CD1c-positive myeloid dendritic cell (primary cell): ENCODE measurements at regions not wholly inside any gene's neighbourhood (a gene's known extent, or its start where the extent isn't known, plus 50 kb on each side); places are given as distances from the start of the nearest gene placed in this dataset.
"Not testable (repeated sequence)": the region's sequence is repeated elsewhere in the genome, so short reads cannot be mapped to it uniquely, and the experiment has no call there.

Source experiments
- DNase-seq: peaks from one replicate; pipeline ENCODE4 v3.0.0-alpha.2; 2016; ENCODE audit errors: extremely low spot score

DNA sequence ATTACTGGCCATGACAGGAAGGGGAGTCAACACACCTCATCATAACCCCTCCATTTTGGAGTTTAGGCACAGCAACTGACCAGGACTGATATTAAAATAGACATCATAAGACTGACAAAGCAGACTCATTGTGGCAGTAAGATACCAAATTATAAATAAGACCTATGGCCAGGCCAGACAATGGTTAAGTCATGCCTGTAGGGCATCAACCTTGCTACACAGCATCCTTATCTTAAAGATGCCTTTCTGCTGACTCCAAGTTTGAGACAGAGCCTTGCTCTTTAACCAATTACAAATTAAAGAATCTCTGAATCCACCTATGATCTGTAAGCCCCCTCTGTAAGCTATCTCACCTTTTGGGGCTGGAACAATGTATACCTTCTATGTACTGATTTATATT lies 65.5 kb downstream of the VCX2 start:
- no peak for DNase-seq

DNA sequence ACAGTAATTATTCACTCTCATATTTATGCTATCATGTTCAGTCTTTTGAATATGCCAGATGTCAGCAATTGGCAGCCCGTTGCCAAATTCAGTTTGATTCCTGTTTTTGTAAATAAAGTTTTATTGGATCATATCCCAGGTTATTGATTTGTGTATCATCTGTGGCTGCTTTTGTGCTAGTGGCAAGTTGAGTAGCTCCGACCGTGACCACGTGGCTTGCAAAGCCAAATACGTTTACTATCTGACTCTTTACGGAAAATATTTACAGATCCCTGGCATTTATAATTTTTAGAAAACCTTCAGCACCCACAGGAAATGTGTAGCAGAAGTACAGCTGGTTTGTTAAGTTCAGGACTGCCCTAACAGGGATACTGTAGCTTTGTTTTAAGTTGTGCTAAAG lies 67.4 kb downstream of the VCX2 start:
- DNase-seq, result no peak

DNA sequence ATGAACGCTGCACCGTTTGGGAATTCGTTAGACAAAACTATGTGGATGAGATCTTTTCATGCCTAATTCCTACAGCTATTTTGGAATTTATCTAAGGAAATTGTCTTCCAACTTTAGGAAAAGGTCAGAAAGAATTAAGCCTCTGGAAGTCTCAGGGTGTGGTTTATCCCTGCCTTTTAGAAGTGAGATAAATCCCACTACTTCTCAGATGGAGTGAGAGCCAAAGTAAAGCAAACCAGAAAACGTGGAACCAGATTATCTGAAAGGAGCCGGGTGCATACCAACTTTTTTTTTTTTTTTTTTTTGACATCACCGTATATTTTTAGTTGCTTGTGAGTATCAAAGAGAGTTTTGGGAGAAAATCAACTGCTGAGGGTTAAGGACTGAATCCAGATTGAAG lies 79.6 kb downstream of the VCX2 start:
- no peak for DNase-seq

DNA sequence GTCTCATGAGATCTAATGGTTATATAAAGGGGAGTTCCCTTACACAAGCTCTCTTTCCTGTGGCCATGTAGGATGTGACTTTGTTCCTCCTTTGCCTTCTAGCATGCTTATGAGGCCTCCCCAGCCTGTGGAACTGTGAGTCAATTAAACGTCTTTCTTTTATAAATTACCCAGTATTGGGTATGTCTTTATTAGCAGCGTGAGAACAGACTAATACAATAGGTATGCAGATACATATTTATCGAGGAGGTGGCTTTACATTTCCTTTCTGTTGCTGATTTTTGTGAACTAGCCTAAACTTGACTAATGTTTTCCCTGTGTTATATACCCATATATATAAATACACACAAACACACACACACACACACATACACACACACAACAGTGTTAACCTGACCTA lies 80.2 kb downstream of the VCX2 start:
- DNase-seq, result no peak

DNA sequence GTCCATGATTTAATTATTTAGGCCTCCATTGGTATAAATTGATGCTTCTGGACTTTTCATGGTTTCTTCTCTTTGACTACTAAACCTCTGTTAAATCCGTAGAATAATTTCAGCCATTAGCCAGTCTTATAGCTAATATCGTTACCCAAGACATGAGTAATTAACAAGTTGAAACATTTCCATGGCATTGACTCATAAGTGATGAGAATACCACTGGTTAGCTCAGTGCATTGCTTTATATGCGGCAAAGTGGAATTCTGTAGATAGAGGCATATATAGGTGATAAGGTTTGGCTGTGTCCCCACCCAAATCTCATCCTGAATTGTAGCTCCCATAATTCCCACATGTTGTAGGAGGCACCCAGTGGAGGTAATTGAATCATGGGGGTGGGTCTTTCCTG lies 80.6 kb downstream of the VCX2 start:
- no peak for DNase-seq

DNA sequence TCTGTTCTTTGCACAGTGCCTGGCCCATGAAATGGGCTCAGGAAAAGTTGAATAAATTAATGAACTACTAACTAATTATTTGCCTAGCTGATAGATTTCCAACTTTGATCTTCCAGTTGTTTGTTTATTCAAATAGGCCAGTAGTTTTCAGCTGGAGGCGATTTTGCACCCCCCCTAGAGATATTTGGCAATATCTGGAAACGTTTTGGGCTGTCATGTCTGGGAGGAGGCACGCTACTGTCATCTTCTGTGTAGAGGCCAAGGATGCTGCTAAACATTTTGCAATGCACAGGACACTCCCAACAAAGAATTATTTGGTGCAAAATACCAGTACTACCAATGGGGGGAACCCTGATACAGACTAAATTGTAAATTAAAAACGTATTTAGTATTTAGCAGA lies 81.9 kb downstream of the VCX2 start:
- no peak for DNase-seq

DNA sequence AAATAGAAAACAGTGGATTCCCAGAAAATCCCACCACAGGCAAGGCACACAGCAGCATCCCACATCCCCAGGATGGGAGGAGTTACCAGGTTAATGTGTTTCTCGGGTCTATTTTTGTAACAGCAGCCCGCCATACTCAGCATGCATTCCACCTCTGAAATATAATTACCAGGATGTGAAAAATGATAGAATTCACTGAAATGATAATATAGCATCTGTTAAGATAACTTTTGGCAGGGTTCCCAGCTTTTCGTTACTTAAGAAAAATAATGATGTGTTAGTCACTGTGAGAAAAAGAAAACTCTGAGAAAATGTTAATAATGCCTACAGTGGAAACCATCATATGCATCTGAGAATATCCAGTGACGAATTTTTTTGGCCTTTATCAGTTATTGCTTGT lies 87.1 kb downstream of the VCX2 start:
- no peak for DNase-seq

DNA sequence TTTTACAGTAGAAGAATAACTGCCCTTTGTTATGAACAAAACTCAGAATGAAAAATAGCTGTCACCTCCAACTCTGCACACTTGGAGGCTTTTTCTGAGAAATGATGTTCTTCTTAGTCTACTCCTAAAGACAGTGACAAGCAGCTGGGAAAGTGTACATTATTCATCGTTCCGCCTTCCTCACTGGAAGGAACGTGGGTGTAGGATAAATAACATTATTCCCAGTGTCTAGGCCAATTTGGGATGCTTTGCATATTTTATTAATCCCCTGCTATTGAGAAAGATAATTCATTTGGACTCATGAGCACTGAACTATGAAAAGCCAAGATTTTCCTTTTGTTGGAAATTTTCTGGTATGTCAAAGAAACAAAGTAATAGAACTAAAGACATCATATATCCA lies 87.8 kb downstream of the VCX2 start:
- no peak for DNase-seq

DNA sequence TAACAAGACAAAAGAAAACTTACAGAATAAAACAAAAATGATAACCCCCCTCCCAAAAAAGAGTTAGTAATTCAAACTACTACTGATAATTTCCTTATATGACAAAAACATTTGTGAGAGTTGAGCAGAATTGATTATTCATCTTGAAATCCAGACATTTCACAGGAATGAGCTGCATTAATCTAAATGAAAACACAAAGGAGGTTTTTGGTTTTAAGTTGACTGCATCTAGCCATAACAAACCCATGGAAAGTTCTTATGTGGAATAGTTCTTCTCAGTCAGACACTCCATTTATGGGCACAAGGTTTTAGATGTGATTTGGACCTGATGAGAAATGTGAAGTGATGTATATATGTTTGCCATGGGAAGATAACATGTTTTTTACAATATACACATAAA lies 95.4 kb downstream of the VCX2 start:
- DNase-seq, result no peak

DNA sequence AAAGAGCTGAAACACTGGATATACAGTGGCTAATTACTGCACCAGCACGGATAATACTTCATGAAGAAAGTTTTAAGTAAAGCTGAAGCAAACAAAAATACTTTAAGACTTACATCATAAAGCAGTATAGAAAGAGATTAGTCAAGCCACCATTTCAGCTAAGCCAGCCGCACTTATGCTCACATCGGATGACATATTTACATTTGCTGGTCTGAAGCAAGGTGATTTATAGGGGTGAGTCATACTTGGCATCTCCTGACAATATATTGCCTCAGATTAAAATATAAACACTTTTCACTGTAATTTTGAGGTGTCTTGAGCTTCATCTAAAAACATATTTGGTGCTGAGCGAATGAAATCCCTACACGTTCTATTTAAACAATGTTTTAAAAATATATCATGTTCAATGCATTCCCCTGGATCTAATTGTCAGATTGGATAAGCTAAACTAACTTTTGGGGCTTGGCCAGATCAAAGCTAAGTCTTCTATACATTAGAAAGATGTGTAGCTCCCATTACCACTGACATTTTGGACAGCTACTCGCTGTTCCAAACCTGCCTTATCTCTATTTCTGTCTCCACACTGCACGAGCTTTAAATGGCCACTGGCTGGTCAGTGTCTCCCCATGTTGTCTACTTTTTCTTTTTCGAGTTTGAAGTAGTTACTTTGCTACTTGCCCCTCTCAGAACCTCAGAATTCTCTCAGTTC lies 103.2 kb downstream of the VCX2 start:
- no peak for DNase-seq

DNA sequence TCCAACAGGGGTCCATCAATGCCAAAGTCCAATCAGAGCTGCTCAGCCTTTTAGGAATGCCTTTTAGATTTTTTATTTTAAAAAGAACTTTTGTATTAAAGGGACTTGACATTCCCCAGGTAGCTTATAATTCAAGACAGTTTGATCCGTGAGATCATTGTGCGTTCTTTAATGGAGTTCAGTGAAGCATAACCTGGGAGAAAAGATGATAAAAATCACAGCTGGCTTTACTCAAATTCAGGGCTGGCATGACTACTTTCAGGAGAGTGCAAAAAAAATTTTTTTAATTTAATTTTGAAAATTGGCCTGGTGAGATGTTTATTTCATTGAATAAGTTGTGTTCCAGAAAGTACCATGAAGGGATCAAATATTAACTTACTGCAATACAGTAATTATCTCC lies 118.2 kb downstream of the VCX2 start:
- DNase-seq, result no peak

DNA sequence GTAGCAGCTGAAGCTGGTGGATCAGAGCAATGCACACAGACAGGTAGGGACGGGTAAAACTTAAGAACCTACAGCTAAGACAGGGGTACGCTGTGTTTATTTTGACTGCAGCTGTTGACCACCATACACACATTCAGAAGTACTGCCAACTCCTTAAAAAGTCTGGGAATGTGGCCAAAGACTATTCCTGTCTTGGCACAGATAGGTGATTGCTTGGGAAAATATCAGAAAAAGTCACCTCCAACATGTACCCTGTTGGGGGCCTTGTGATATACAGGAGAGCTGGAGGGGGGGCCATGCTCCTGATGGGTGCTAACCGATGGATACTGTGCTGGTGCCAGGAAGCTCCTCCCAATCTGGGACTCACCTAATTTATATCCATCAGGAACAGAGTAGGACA lies 121.2 kb downstream of the VCX2 start:
- DNase-seq, result no peak

DNA sequence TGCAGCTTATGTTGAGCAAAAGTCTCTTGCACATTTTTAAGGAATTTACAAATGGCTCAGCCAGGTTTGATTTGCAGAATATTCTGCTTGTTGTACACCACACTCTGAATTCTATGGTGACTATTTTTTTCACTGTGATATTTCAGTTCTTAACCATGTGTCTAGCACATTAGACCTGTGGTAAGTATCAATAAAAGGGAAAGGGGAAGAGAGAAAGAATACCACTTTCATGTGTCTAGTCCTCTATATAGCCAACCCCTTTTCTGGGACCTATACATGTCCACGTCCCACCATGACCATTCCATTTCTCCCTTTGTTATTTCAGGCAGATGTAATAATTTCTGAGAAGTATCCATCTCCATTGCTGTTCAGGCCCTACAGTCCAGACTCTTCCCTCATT lies 121.3 kb upstream of the PNPLA4 start:
- no peak for DNase-seq

DNA sequence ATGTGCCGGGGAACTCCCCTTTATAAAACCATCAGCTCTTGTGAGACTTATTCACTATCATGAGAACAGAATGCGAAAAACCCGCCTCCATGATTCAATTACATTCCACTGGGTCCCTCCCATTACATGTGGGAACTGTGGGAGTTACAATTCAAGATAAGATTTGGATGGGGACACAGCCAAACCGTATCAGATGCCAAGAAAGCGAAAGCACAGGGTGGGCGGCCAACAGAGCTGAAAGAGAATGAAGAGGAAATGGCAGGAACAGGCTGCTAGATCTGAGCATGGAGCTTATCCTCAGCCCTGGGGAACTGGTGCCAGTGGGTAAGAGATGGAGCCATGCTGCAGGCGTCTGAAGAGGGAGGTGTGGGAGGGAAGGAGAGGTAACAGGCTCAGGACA lies 117.7 kb upstream of the PNPLA4 start:
- no peak for DNase-seq

DNA sequence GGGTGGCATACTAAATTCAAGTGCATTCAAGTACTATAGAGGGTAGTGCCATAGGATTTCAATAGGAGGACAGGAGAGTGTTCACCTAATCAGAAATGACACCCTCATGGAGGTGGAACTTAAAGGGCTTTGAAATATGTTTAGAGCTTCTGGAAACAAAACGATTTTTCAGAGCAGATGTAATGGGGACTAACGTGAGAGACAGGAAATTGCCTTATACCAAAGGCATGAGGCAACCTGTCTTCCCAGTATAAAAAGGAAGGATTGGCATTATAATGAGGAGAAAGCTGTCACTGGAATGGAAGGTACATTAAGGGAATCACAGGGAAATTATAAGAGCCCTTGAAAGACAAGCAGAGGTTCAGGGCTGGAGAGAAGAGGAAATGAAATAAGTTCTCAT lies 116.3 kb upstream of the PNPLA4 start:
- DNase-seq, result no peak

DNA sequence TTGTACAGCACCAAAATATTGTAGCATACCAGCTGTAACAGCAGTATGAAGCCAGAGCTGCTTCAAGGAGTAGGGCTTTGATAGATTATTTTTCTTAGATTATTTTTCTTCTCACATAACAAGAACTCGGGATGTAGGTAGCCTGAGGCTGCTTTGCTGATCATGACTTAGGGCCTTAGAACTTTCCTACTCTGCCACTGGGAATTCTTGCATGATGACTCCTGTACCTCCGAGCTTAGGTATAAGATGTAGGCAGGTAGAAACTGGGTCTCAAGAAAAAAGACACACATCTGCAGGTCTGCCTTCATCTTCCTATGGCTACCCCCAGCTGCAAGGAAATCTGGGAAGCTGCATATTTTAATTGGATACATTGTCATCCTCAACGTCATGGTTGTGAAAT lies 115.9 kb upstream of the PNPLA4 start:
- no peak for DNase-seq

DNA sequence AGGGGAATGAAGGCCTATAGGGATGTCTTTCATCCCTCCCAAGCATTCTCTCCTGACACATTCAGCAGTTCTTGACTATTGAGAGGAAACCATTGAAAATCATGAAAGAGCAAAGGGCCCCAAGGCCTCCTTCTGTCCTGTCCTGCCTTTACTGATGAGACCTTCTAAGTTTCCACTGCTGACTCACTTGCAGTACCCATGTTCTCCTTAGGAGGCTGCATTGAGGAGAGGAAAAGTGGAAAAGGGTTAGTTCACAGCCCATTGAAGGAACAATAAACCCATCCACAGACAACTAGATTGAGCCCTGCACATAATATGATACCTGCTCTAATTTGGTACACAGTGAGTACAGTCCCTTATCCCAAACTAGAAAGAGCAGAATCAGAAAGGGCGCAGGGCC lies 115.1 kb upstream of the PNPLA4 start:
- DNase-seq, result no peak

DNA sequence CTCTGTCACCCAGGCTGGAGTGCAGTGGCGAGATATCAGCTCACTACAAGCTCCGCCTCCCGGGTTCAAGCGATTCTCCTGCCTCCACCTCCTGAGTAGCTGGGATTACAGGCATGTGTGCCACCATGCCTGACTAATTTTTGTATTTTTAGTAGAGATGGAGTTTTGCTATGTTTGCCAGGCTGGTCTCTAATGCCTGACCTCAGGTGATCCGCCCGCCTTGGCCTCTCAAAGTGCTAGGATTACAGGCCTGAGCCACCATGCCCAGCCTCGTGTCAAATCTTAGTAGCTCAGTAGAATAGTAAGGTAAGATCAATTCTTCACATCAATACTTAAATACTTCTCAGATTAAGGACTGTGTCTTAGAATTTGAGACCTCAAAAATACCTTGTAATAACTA lies 112.5 kb upstream of the PNPLA4 start:
- DNase-seq, result not testable (repeated sequence)

DNA sequence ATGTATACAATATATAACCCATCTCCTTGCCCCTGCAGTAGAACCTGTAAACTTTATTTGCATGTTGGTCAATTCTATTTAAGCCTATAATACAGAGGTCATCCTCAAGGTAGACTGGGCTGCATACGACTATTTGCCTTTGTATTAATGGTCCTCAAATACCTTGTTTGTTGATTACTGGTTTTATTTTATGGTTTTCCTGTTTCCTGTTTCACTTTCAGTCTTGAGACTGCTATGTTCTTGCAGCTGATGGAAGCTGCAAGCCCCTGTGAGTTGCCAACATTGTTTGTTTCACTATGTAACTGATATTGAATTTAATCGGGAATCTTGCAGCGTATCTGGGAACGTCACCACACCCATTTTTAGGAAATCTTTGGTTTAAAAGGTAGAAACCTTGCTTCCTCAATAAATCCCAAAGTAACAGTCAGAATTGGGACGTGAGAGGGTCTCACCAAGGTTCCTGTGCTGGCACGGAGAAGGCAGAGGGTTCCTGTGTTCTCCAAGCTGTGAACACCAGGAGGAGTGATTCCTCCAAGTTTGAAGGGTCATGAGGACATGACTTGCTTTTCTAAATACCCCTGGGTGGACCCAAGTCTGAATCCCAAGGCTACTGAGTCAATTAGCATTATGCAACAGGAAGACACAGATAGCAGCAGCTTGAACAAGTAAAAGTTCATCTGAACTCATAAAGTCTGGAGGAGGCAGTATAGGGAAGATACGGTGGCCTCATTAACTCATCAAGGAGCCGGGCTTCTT lies 110.6 kb upstream of the PNPLA4 start:
- no peak for DNase-seq

DNA sequence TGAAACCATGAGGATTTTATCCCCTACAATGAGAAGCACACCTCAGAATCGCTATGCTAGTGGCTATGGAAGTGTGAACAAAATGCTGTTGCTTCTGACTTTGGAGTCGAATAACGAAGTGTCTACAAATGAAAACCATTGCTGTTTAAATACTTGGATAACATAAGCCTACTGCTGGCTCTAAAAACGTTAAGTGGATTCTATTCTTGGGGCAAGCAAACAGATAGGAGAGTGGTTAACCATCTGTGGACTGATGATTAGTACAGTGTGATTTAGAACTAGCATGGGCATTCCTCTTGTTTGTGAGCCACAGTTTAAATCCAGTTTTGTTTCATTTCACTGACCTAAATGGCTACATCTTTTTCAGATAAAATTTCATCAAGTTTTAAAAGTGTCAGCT lies 109.7 kb upstream of the PNPLA4 start:
- DNase-seq, result no peak

DNA sequence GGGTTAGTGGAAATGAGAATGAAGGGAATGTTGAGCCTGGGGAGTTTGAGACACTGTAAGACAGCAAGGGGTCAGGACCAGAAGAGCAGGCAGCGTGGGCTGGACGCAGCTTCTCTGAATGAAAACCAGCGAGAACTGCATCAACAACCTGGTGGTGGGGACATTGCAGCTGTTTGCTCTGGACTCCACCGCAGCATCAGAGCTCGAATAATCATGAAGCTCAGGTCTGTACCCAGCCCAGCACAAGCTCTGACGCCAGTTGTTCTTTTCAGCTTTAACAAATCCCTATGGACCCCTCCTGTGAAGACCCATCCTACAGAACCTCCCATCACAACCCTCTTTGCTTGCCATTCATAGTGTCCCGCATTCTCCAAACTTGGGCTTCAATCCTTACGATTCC lies 106.8 kb upstream of the PNPLA4 start:
- no peak for DNase-seq

DNA sequence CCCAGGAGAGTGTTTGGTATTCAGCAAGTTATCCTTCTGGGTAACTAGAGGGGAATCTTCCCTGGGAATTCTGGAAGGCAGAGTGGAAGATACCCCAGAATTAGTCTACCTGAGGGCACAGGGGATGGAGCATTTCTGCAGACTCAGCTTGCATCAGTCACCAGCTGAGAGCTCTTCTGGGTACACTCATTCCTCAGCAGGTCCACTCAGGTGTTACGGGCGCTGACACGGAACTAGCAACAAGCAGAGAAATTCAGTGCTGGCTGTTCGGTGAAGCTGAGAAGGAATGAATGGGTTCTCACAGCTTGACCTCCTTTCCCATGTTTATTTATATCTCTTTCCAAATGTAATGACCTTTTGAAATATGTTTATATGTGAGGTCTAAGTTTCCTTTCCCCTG lies 106.0 kb upstream of the PNPLA4 start:
- no peak for DNase-seq

DNA sequence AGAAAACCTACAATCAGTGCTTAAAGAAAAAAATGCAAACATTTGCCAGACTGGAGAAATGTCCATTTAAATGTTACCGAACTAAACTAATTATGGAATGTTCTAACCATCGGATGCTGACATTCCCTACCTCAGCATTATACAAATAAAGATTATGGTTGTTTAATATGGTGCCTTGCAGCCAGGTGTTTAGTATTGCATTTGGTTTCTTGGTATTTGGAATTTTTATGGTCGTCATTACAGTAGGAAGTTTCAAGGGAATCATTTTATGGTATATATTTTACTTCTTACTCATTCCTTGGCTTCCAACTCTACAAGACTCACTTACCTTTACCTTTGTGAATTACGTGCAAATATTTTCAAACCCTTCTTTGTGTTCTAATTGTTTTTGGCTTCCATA lies 103.1 kb upstream of the PNPLA4 start:
- no peak for DNase-seq

DNA sequence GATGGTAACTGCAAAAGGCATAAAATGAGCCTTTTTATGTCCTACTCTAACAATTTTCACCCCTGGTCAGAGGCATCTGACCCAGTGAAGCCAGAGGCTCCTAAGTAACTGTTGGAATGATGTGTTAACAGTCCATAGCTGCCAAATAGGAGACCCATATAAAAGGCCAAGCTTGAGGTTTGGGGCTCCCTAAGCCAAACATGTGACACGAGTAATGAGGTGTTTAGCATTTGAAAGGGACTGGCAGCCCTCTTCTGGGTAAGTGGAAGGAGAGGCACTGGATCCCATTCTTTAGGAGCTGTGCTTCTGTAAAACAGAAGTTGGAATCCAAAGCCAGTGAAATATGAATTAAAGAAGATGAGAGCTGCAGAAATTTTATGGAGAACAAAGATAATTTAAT lies 100.6 kb upstream of the PNPLA4 start:
- no peak for DNase-seq
